Fibroblast of mammary gland (primary cell): ENCODE measurements at regions not wholly inside any gene's neighbourhood (a gene's known extent, or its start where the extent isn't known, plus 50 kb on each side); places are given as distances from the start of the nearest gene placed in this dataset.

Source experiments
- DNase-seq: peaks from one replicate; pipeline ENCODE4 v3.0.0-alpha.2; 2010; ENCODE audit warnings: low read depth
- H3K4me3 ChIP-seq: 2 replicates; pipeline ENCODE4 v1.5.1; 2011; ENCODE audit warnings: low read depth, mild to moderate bottlenecking, low read length, moderate library complexity; ENCODE audit not compliant: control insufficient read depth
- CTCF ChIP-seq: conservative IDR thresholded peaks from 2 replicates; pipeline ENCODE4 v1.5.1; 2011; ENCODE audit warnings: low read depth, low read length, inconsistent platforms; ENCODE audit not compliant: control insufficient read depth, insufficient read depth

- no peak for DNase-seq
- H3K4me3 ChIP-seq, result no peak overlapping the region
- TF ChIP-seq CTCF, result no peak
These were observed 133.8 kb downstream of the ANKRD60 start for GRCh38 chr20:58094698-58095097.

- TF ChIP-seq CTCF, result no peak
- no peak overlapping the region for H3K4me3 ChIP-seq
These were observed 134.3 kb downstream of the ANKRD60 start for GRCh38 chr20:58094160-58094559.

GRCh38 chr20:58092871-58093270, 135.6 kb downstream of the ANKRD60 start:
- no peak for DNase-seq
- no peak for TF ChIP-seq CTCF

More at GRCh38 chr20:58094160-58094559, 134.3 kb downstream of the ANKRD60 start:
- no peak for DNase-seq

GRCh38 chr20:58092353-58092752, 136.1 kb downstream of the ANKRD60 start:
- no peak for TF ChIP-seq CTCF
- DNase-seq, result no peak
- H3K4me3 ChIP-seq, result no peak overlapping the region

More at GRCh38 chr20:58092871-58093270, 135.6 kb downstream of the ANKRD60 start:
- H3K4me3 ChIP-seq, result no peak overlapping the region

GRCh38 chr20:58091810-58092209, 136.6 kb downstream of the ANKRD60 start:
- no peak for DNase-seq
- TF ChIP-seq CTCF, result no peak
- H3K4me3 ChIP-seq, result no peak overlapping the region

- DNase-seq, result no peak
- TF ChIP-seq CTCF, result no peak
- H3K4me3 ChIP-seq, result no peak overlapping the region
These were observed 138.3 kb downstream of the ANKRD60 start for GRCh38 chr20:58090161-58090560.

GRCh38 chr20:58088625-58089024, 139.8 kb downstream of the ANKRD60 start:
- no peak for DNase-seq
- no peak for TF ChIP-seq CTCF
- H3K4me3 ChIP-seq, result no peak overlapping the region
